OCI-LY1 (cell line): ENCODE measurements at regions not wholly inside any gene's neighbourhood (a gene's known extent, or its start where the extent isn't known, plus 50 kb on each side); places are given as distances from the start of the nearest gene placed in this dataset.

Experiments
- H2AFZ ChIP-seq: fragments of 200-600 bp; sonication (generic), shearing (Covaris generic); 2 replicates; pipeline ENCODE4 v1.6.0; 2014; ENCODE audit warnings: antibody characterized with exemption, mild to moderate bottlenecking, low read length
- H3F3A ChIP-seq: fragments of 200-600 bp; sonication (generic), shearing (Covaris generic); 2 replicates; pipeline ENCODE4 v1.6.0; 2014; ENCODE audit warnings: mild to moderate bottlenecking, antibody characterized with exemption, low read length, moderate library complexity; ENCODE audit not compliant: insufficient read depth
- H3K27ac ChIP-seq: fragments of 200-600 bp; sonication (generic); 2 replicates; pipeline ENCODE4 v1.5.1; 2014; ENCODE audit warnings: low read length, mixed run types, mild to moderate bottlenecking, low read depth; ENCODE audit not compliant: poor library complexity, severe bottlenecking
- H3K27me3 ChIP-seq: fragments of 200-600 bp; sonication (generic); 2 replicates; pipeline ENCODE4 v1.6.0; 2014; ENCODE audit warnings: antibody characterized with exemption, mild to moderate bottlenecking, low read length, moderate library complexity; ENCODE audit not compliant: insufficient read depth
- H3K36me3 ChIP-seq: fragments of 200-600 bp; sonication (generic); 2 replicates; pipeline ENCODE4 v1.6.1; 2014; ENCODE audit warnings: mild to moderate bottlenecking, antibody characterized with exemption, low read length, moderate library complexity, mixed read lengths; ENCODE audit not compliant: insufficient read depth
- H3K4me1 ChIP-seq: fragments of 200-600 bp; sonication (generic); 2 replicates; pipeline ENCODE4 v1.5.1; 2014; ENCODE audit warnings: mild to moderate bottlenecking, low read length, moderate library complexity; ENCODE audit not compliant: insufficient read depth, severe bottlenecking
- H3K4me2 ChIP-seq: fragments of 200-600 bp; sonication (generic), shearing (Covaris generic); 2 replicates; pipeline ENCODE4 v1.6.1; 2014; ENCODE audit warnings: low read length
- H3K4me3 ChIP-seq: fragments of 200-600 bp; sonication (generic); 2 replicates; pipeline ENCODE4 v1.5.1; 2014; ENCODE audit warnings: low read length, low read depth, mild to moderate bottlenecking, mixed read lengths; ENCODE audit not compliant: poor library complexity, severe bottlenecking
- H3K79me2 ChIP-seq: fragments of 200-600 bp; shearing (Covaris generic); 2 replicates; pipeline ENCODE4 v1.6.1; 2016; ENCODE audit warnings: mixed run types, low read length, mixed read lengths; ENCODE audit not compliant: insufficient read depth
- H3K9ac ChIP-seq: fragments of 200-600 bp; sonication (generic), shearing (Covaris generic); 2 replicates; pipeline ENCODE4 v1.6.1; 2014; ENCODE audit warnings: mild to moderate bottlenecking, low read length, mixed read lengths
- H3K9me2 ChIP-seq: fragments of 200-600 bp; sonication (generic), shearing (Covaris generic); 2 replicates; pipeline ENCODE4 v1.6.1; 2014; ENCODE audit warnings: low read depth, mild to moderate bottlenecking, low read length, mixed read lengths
- H3K9me3 ChIP-seq: fragments of 200-600 bp; shearing (Covaris generic); 2 replicates; pipeline ENCODE4 v1.6.1; 2014; ENCODE audit warnings: low read length, mixed read lengths
- H4K20me1 ChIP-seq: fragments of 200-600 bp; sonication (generic), shearing (Covaris generic); 2 replicates; pipeline ENCODE4 v1.6.0; 2016; ENCODE audit warnings: mild to moderate bottlenecking, low read length; ENCODE audit not compliant: insufficient read depth
- CTCF ChIP-seq: fragments of 200-600 bp; sonication (generic), shearing (Covaris generic); IDR thresholded peaks from 2 replicates; pipeline ENCODE4 v1.5.1; 2017; ENCODE audit warnings: mild to moderate bottlenecking, antibody characterized with exemption, low read length, moderate library complexity, mixed read lengths
- EZH2 ChIP-seq: fragments of 200-600 bp; sonication (generic), shearing (Covaris generic); IDR thresholded peaks from 2 replicates; pipeline ENCODE4 v1.8.0; 2017; ENCODE audit warnings: borderline replicate concordance, mixed run types, mild to moderate bottlenecking, antibody characterized with exemption, low read length, moderate library complexity, mixed read lengths

- no peak overlapping the region for H3K9ac ChIP-seq
- no peaks in the 10 kb centered on the region for H3K79me2 ChIP-seq
- H3K9me3 ChIP-seq: no peaks in the 10 kb centered on the region
- no peak overlapping the region for H2AFZ ChIP-seq
- no peak overlapping the region for H3K4me2 ChIP-seq
- no peaks in the 10 kb centered on the region for H4K20me1 ChIP-seq
- no peaks in the 10 kb centered on the region for H3K4me1 ChIP-seq
- H3K27me3 ChIP-seq: no peaks in the 10 kb centered on the region
- H3K4me3 ChIP-seq: no peak overlapping the region
- TF ChIP-seq EZH2: no peak
- H3K36me3 ChIP-seq: no peaks in the 10 kb centered on the region
- no peaks in the 10 kb centered on the region for H3F3A ChIP-seq
- no peak overlapping the region for H3K27ac ChIP-seq
- H3K9me2 ChIP-seq: no peaks in the 10 kb centered on the region
Observed at GRCh38 chr21:19022978-19023377, 619.4 kb upstream of the TMPRSS15 start.

- Histone ChIP-seq H3K9me3 (no peaks in the 10 kb centered on the region), H3K4me3 (no peak overlapping the region), H2AFZ (no peak overlapping the region), H3K4me1 (no peaks in the 10 kb centered on the region), H3K79me2 (no peaks in the 10 kb centered on the region), H4K20me1 (no peaks in the 10 kb centered on the region), H3F3A (no peaks in the 10 kb centered on the region), H3K27me3 (no peaks in the 10 kb centered on the region), H3K9ac (no peak overlapping the region), H3K9me2 (no peaks in the 10 kb centered on the region), H3K36me3 (no peaks in the 10 kb centered on the region), H3K27ac (no peak overlapping the region), H3K4me2 (no peak overlapping the region)
- no peak for TF ChIP-seq CTCF
- no peak for TF ChIP-seq EZH2
Observed at GRCh38 chr21:19026911-19027310, 623.3 kb upstream of the TMPRSS15 start.

- no peaks in the 10 kb centered on the region for H3K9me2 ChIP-seq
- no peaks in the 10 kb centered on the region for H3K27me3 ChIP-seq
- no peak for TF ChIP-seq CTCF
- no peak overlapping the region for H3K4me2 ChIP-seq
- H3K9ac ChIP-seq: no peak overlapping the region
- H3K4me3 ChIP-seq: no peak overlapping the region
- H3K9me3 ChIP-seq: no peaks in the 10 kb centered on the region
- H3F3A ChIP-seq: no peaks in the 10 kb centered on the region
- H3K4me1 ChIP-seq: no peaks in the 10 kb centered on the region
- no peaks in the 10 kb centered on the region for H3K79me2 ChIP-seq
- H3K36me3 ChIP-seq: no peaks in the 10 kb centered on the region
- no peaks in the 10 kb centered on the region for H4K20me1 ChIP-seq
- H2AFZ ChIP-seq: no peak overlapping the region
- H3K27ac ChIP-seq: no peak overlapping the region
Observed at GRCh38 chr21:19029816-19030215, 626.2 kb upstream of the TMPRSS15 start.

- Histone ChIP-seq H2AFZ (no peak overlapping the region), H3K4me2 (no peak overlapping the region), H3K27ac (no peak overlapping the region), H3K9ac (no peak overlapping the region), H3K9me3 (no peaks in the 10 kb centered on the region), H3K4me1 (no peaks in the 10 kb centered on the region), H4K20me1 (no peaks in the 10 kb centered on the region), H3K36me3 (no peaks in the 10 kb centered on the region), H3K4me3 (no peak overlapping the region), H3F3A (no peaks in the 10 kb centered on the region), H3K79me2 (no peaks in the 10 kb centered on the region), H3K27me3 (no peaks in the 10 kb centered on the region), H3K9me2 (no peaks in the 10 kb centered on the region)
- TF ChIP-seq EZH2 (no peak), CTCF (no peak)
Observed at GRCh38 chr21:19031953-19032352, 628.4 kb upstream of the TMPRSS15 start.
